GM19438 (cell line): ENCODE measurements at regions not wholly inside any gene's neighbourhood (a gene's known extent, or its start where the extent isn't known, plus 50 kb on each side); places are given as distances from the start of the nearest gene placed in this dataset.

Source experiments
- ATAC-seq: cut with Tn5 transposase; IDR thresholded peaks from one replicate; pipeline ENCODE4 v1.9.1; 2021; ENCODE audit warnings: low read depth; ENCODE audit not compliant: unreplicated experiment

- no peak for ATAC-seq
Observed at GRCh38 chr16:51455398-51455797, 304.3 kb upstream of the SALL1 start.

DNA sequence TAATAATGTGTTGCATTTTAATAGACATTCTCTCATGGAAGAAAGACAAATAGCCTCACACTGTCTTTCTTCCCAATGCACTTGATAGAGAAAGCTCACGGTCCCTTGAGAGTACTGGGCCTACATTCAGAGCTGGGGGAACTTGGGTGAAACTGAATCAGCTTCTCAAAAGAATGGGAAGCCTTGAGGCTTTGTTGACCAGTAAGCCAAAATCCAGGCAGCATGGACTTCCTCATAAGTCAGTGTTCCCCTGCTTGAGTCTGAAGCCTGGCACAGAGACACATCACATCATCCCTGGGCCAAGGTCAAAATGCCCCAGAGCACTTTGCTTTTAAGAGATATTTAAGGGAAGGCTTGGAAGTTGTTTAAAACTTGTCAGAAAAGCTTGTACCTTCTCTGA, 302.2 kb upstream of the SALL1 start:
- no peak for ATAC-seq

DNA sequence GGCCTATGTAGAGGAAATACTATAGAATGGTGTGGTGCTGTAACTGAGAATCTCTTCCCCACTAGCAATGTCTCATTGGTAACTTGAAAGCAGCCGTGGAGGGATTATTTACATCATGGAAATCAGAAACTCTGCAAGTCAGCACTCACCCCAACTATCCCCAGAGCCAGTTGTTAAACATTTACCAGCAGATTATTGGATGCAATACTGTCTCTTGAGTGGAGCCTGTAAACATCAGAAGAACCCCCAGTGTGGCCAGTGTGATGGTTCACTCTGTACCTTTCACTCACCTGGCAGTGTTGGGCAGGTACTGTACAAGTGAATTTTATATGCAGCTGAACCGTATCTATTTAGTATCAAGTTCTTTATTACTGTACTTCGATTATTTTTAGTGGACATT, 299.8 kb upstream of the SALL1 start:
- no peak for ATAC-seq

DNA sequence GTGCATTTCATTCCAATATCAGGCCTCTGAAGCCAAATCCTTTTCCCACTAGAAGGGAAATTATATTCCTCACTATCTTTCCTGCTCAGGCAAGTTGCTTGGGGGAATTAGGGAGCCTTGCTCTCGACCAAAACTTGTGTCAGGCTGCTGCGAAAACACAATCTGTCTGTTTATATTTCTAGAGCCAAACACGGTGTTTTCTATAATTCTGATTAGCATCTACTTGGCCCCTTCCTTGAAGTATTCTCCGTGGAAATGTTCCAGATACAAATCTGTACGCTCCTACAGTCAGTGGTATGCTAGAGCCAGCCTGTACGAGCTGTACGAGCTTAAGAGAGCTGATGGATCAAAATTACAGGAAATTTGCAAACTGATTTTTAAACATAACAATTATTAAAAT, 299.3 kb upstream of the SALL1 start:
- no peak for ATAC-seq

DNA sequence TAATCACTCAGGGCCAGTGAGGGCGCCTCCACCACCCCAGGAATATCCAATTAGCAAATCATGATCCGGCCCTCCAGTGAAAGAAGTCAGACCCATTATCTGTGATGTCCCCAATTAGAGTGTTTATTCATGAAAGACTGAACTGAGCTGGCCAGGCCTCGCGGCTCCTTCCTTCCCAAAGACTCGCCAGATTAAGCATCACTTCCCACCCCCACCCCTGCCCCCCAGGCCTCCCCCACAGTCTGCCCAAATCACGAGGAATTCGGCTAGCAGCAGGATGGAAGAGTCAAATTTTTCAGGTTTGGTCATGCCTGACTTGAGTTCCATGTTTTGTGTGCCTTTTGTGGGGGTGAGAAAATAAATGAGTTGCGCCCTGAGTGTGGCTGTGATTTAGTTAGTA, 298.4 kb upstream of the SALL1 start:
- no peak for ATAC-seq

DNA sequence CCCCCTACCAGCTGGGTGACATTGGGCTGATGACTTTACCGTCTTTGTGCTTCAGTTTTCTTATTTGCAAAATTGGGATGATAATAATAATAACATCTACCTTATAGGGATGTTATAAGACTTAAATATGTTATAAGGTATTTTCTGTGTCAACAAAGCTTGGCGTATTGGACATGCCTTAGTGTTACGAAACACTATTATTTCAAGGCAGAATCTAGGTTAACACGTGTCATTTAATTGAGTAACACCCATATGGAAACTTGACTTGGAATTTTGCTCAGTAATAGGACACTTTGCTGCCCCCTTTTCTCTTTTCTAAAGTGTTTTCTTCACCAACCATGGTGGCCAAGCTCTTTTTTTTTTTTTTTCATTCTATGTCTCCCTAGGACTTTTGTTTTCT, 294.2 kb upstream of the SALL1 start:
- no peak for ATAC-seq

DNA sequence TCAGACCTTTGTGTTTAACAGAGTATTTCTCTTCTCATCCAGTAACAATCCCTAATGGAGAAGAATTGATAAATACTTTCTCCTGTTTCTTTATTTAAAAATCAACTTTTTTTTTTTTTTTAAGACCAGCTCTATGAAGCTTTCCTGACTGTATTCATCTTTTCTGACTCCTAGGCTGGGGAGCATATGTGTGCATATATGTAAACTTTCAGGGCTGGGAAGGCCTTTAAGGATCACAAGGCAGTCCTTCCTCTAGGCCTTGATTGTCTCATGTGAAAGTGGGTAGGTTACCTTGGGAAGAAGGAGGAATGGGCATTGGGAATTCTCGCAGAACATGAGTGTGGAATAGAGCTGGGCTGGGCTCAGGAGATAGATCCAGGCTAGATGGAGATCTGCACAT, 292.9 kb upstream of the SALL1 start:
- no peak for ATAC-seq

- no peak for ATAC-seq
Observed at GRCh38 chr16:51442141-51442870, 291.2 kb upstream of the SALL1 start.

DNA sequence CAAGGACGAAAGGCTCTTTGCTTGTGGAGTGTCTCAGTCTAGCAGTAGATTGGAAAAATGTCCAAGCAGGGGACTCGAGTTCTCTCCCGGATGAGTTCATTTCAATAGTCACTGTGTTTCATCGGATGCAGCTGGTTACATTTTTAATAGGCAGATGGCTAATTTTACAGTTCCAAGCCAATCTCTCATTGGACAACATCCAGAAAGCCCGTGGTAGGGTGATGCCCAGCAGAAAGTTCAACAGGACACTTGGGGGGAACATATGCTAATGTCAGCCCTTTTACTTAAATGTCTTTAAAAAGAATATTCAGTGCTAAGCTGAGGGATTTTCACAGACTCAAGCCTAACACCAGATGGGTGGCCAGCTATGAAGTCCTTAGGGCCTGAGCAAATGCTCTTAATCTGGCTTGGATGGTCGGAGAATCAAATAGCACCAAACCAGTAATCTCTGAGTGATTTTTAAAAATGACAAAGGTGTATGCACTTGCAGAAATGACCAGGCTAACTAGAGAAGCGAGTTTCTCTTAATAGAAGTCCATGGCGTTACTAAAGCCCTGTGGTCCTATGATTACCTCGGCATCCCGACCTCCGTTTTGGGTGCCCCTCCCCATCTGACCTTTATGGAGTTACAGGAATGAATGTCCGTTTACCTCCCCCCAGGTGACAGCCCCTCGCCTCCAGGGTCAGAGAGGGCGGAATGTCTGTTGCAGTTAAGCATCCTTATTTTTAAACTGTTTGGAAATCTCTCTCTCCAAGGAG, 289.2 kb upstream of the SALL1 start:
- no peak for ATAC-seq

DNA sequence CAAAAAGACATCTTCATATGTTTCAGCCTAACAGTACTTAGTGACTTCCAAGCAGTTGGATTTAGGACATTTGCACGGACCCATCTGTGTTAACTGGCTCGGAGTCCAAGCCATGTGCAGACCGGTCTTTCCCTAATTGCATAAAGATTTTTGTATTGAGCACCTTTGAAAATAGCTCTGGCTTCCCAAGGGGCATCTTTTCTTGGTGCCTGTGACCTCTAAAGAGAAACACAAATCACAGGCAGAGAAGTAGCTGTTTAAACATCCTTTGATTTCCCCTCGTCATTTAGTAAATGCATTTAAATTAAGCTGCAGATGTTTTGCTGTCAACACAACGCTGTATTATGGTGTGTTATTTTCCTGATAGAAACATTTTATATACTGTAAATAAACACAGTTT, 288.2 kb upstream of the SALL1 start:
- no peak for ATAC-seq

DNA sequence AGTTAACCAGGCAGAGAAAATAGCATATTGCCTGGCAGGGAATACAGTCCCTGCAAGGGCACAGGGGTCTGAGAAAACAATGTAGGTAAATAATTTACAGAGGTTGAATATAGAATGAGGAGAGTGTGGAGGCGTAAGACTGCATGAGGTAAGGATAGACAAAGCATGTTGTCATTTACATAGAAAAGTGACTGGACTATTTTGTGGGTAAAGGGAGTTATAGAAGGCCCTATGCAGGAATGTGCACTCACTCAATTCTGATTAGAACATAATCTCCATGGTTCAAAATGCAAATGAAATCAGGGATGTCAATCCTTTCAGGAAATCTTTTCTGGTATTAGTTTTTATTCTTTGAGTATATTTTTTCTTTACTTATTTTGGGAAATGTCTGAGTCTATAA, 285.7 kb upstream of the SALL1 start:
- no peak for ATAC-seq

DNA sequence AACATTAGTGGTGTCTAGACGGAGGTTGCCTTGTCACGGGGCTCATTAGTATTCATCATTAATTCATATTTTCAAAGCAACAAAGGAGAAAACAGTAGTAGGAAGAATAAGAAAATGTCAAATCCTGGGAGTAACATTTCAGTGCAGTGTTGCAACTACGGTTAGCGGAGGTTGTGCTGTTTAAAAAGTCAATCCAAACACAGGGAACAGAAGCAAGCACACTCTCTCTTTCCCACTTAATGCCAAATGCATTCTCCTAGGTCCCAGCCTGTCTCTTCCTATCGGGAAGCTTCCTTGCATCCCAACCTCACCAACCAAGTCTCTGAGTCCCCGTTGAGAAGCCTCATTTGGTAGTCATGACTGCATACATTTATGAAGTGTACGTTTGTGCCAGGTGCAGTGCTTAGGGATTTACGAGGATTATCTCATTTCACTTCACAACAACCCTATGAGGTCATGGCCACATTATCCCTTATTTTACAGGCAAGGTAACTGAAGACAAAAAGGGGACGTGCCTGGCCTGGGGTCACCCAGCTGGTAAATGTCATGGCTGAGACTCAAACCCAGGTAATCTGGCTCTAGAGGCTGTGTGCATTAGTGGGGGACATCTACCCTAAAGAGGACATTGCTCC, 283.6 kb upstream of the SALL1 start:
- no peak for ATAC-seq

GRCh38 chr16:51433599-51433998, 282.5 kb upstream of the SALL1 start:
- no peak for ATAC-seq

DNA sequence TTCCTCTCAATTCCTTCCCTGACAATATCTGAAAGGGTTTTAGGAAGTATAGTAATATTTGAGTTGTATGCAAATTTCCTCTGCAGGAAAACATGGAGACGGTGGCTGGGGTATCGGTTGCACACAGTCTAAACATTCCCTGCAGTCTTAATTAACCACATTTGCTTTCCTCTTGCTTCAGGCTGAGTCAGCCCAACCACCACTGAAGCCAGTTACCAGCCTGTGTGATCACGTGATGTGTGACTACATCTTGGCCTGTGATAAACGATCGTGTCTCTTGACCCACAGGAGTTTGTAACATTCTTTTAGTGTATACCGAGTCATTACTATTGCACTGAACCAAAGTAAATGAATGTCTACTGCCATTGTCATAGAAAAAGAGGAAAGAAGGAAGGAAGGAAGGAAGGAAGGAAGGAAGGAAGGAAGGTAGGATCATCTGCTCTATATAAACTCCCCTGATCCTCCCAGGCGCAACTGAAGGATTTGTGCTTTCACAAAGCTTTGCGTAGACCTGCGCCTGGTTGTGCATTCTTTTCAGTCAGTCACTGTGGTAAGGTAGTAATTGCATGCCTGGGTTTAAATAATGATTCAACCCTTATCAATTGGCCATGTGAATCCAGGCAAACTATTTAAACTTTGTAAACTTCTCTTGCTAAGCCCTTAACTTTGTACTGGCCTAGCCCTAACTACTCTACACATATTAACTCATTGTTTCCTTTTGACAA, 280.6 kb upstream of the SALL1 start:
- ATAC-seq = no peak

GRCh38 chr16:51430716-51431369, 279.8 kb upstream of the SALL1 start:
- no peak for ATAC-seq

- no peak for ATAC-seq
Observed at GRCh38 chr16:51429041-51429440, 278.0 kb upstream of the SALL1 start.

- no peak for ATAC-seq
Observed at GRCh38 chr16:51427085-51427484, 276.0 kb upstream of the SALL1 start.

- ATAC-seq = no peak
Observed at GRCh38 chr16:51426276-51426675, 275.2 kb upstream of the SALL1 start.

DNA sequence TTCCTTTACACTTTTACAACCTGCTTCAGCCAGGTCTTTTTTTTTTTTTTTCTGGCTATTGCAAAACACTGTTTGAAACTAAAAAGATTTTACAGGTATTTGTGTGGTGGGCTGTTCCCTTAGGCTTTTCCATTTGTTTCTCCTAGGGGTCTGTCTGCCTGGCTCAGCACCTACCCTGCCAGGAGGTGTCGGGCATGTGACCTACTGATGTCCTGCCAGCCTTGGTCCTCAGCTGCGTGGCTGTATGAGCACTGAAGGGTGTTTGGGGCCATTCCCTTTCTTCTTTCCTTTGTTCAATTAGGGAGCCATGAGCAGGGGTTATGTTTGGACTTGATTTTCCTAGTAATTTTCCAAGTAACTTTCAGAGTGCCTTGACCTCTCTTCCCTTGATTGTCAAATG, 269.2 kb upstream of the SALL1 start:
- ATAC-seq = no peak

- no peak for ATAC-seq
Observed at GRCh38 chr16:51419768-51420167, 268.7 kb upstream of the SALL1 start.

GRCh38 chr16:51418258-51418657, 267.2 kb upstream of the SALL1 start:
- no peak for ATAC-seq
